H1 (cell line): ENCODE measurements at regions not wholly inside any gene's neighbourhood (a gene's known extent, or its start where the extent isn't known, plus 50 kb on each side); places are given as distances from the start of the nearest gene placed in this dataset.

Source experiments
- CTCF ChIA-PET: fragments of 300-600 bp; sonication (Branson Sonifier 250); formaldehyde crosslinking; loops from one replicate; lab custom pipeline; 2021; ENCODE audit not compliant: partially characterized antibody; lab: Charles Lee
- POLR2A ChIA-PET: fragments of 300-600 bp; sonication (Branson Sonifier 250); formaldehyde crosslinking; loops from one replicate; lab custom pipeline; 2021; ENCODE audit warnings: inconsistent platforms; ENCODE audit not compliant: partially characterized antibody; lab: Charles Lee
- DNase-seq, 2 experiments: peaks; one replicate each; pipeline versions ENCODE4 v3.0.0 to v3.0.0-alpha.2; 2010 to 2022; ENCODE audit warnings: low spot score in 2 of 2, low read depth in 1 of 2, mixed read lengths in 1 of 2
- FAIRE-seq: peaks from 2 replicates; lab custom pipeline; 2011; peaks lifted over from hg19 to GRCh38; lab: Jason Lieb, UNC
- H2AFZ ChIP-seq: 2 replicates; pipeline ENCODE4 v1.8.1; 2012; ENCODE audit warnings: low read length, inconsistent platforms
- H2AK5ac ChIP-seq: 2 replicates; pipeline ENCODE4 v1.6.1; 2013; ENCODE audit warnings: low read depth, low read length
- H2BK120ac ChIP-seq: replicated peaks from 2 replicates; pipeline ENCODE3; 2013; ENCODE audit warnings: low read depth, low read length, inconsistent platforms
- H2BK12ac ChIP-seq: 2 replicates; pipeline ENCODE4 v1.6.1; 2013; ENCODE audit warnings: low read depth, low read length
- H2BK15ac ChIP-seq: 2 replicates; pipeline ENCODE4 v1.6.1; 2013; ENCODE audit warnings: low read length
- H2BK20ac ChIP-seq: 2 replicates; pipeline ENCODE4 v1.6.1; 2013; ENCODE audit warnings: low read length
- H2BK5ac ChIP-seq: 2 replicates; pipeline ENCODE4 v1.6.1; 2013; ENCODE audit warnings: low read depth, low read length
- H3K14ac ChIP-seq: 2 replicates; pipeline ENCODE4 v1.6.1; 2013; ENCODE audit warnings: inconsistent platforms; ENCODE audit not compliant: insufficient read length
- H3K18ac ChIP-seq: 2 replicates; pipeline ENCODE4 v1.6.1; 2013; ENCODE audit warnings: low read length; ENCODE audit errors: extremely low read depth
- H3K23ac ChIP-seq: 2 replicates; pipeline ENCODE4 v1.6.1; 2013; ENCODE audit warnings: inconsistent platforms; ENCODE audit not compliant: insufficient read length
- H3K23me2 ChIP-seq: 2 replicates; pipeline ENCODE4 v1.6.1; 2013; ENCODE audit warnings: low read depth, low read length
- H3K27ac ChIP-seq: 2 replicates; pipeline ENCODE4 v1.6.1; 2011; ENCODE audit warnings: low read depth, low read length, inconsistent platforms
- H3K27me3 ChIP-seq, 4 experiments: replicated peaks in 1 of 4; 1 replicate in 1 of 4; 2 replicates in 3 of 4; pipeline versions ENCODE4 v1.6.1 to v1.8.1; 2011 to 2013; ENCODE audit warnings: low read length in 3 of 4, mild to moderate bottlenecking in 3 of 4, inconsistent platforms in 2 of 4, mixed read lengths in 2 of 4, moderate library complexity in 1 of 4; ENCODE audit not compliant: control insufficient read depth in 3 of 4, insufficient read depth in 3 of 4; ENCODE audit errors: extremely low read depth in 1 of 4
- H3K36me3 ChIP-seq, 4 experiments: 2 replicates each; pipeline versions ENCODE4 v1.6.1 to v1.8.1; 2011 to 2013; ENCODE audit warnings: mild to moderate bottlenecking in 4 of 4, low read length in 3 of 4, moderate library complexity in 2 of 4, control low read depth in 1 of 4, inconsistent platforms in 1 of 4; ENCODE audit not compliant: insufficient read depth in 4 of 4, control insufficient read depth in 2 of 4
- H3K4ac ChIP-seq: replicated peaks from 2 replicates; pipeline ENCODE3; 2013; ENCODE audit warnings: low read length, low read depth, mixed read lengths, inconsistent platforms; ENCODE audit not compliant: insufficient read length
- H3K4me1 ChIP-seq, 4 experiments: replicated peaks in 1 of 4; 1 replicate in 1 of 4; 2 replicates in 3 of 4; pipeline versions ENCODE4 v1.6.1 to v1.8.1; 2011 to 2013; ENCODE audit warnings: low read length in 3 of 4, inconsistent platforms in 2 of 4, mixed read lengths in 1 of 4; ENCODE audit not compliant: insufficient read depth in 4 of 4, control insufficient read depth in 3 of 4
- H3K4me2 ChIP-seq, 2 experiments: 2 replicates each; pipeline versions ENCODE4 v1.6.1 to v1.8.1; 2011 to 2013; ENCODE audit warnings: low read depth in 2 of 2, low read length in 2 of 2, control low read depth in 1 of 2, inconsistent platforms in 1 of 2, mild to moderate bottlenecking in 1 of 2; ENCODE audit not compliant: insufficient read depth in 1 of 2
- H3K4me3 ChIP-seq, 4 experiments: fragments of 200-600, 300-600 bp in 1 of 4; sonication (generic), shearing (Covaris generic), sonication (Bioruptor Twin) in 1 of 4; 2 replicates each; pipeline versions ENCODE4 v1.5.1 to v1.8.1; 2011 to 2016; ENCODE audit warnings: low read length in 4 of 4, low read depth in 3 of 4, control low read depth in 2 of 4, inconsistent platforms in 2 of 4, mild to moderate bottlenecking in 2 of 4, mixed read lengths in 1 of 4, moderate library complexity in 1 of 4; ENCODE audit not compliant: insufficient read depth in 2 of 4; ENCODE audit errors: extremely low read depth in 1 of 4
- H3K56ac ChIP-seq: replicated peaks from 2 replicates; pipeline ENCODE3; 2013; ENCODE audit warnings: low read depth, mild to moderate bottlenecking, mixed read lengths, low read length, inconsistent platforms; ENCODE audit not compliant: insufficient read length
- H3K79me1 ChIP-seq: 2 replicates; pipeline ENCODE4 v1.6.1; 2013; ENCODE audit warnings: low read depth, low read length, control low read depth
- H3K79me2 ChIP-seq, 2 experiments: 2 replicates each; pipeline versions ENCODE4 v1.6.1 to v1.8.1; 2012 to 2013; ENCODE audit warnings: low read length in 2 of 2, mild to moderate bottlenecking in 2 of 2, inconsistent platforms in 1 of 2; ENCODE audit not compliant: insufficient read depth in 2 of 2, control insufficient read depth in 1 of 2
- H3K9ac ChIP-seq, 4 experiments: replicated peaks in 1 of 4; 1 replicate in 1 of 4; 2 replicates in 3 of 4; pipeline versions ENCODE4 v1.6.1 to v1.8.1; 2011 to 2013; ENCODE audit warnings: low read depth in 3 of 4, low read length in 3 of 4, control low read depth in 2 of 4, mild to moderate bottlenecking in 2 of 4, moderate library complexity in 2 of 4, inconsistent platforms in 1 of 4; ENCODE audit errors: extremely low read depth in 1 of 4
- H3K9me3 ChIP-seq, 2 experiments: 2 replicates each; pipeline versions ENCODE4 v1.6.1 to v1.8.1; 2012 to 2013; ENCODE audit warnings: mild to moderate bottlenecking in 2 of 2, moderate library complexity in 2 of 2, control low read depth in 1 of 2, inconsistent platforms in 1 of 2, low read depth in 1 of 2, low read length in 1 of 2, mixed read lengths in 1 of 2; ENCODE audit not compliant: insufficient read depth in 2 of 2
- H4K20me1 ChIP-seq, 2 experiments: replicated peaks in 1 of 2; 2 replicates each; pipeline versions ENCODE3 to v1.8.1; 2011 to 2013; ENCODE audit warnings: inconsistent platforms in 2 of 2, low read length in 2 of 2, mild to moderate bottlenecking in 1 of 2; ENCODE audit not compliant: insufficient read depth in 2 of 2, control insufficient read depth in 1 of 2
- H4K5ac ChIP-seq: 2 replicates; pipeline ENCODE4 v1.6.1; 2013; ENCODE audit warnings: low read length, low read depth, mixed read lengths, inconsistent platforms; ENCODE audit not compliant: insufficient read length
- H4K8ac ChIP-seq: 2 replicates; pipeline ENCODE4 v1.8.0; 2013; ENCODE audit warnings: mild to moderate bottlenecking, moderate library complexity, low read length, inconsistent platforms; ENCODE audit not compliant: insufficient read depth; ENCODE audit errors: extremely low read depth
- H4K91ac ChIP-seq: replicated peaks from 2 replicates; pipeline ENCODE3; 2013; ENCODE audit warnings: low read length, mixed read lengths, inconsistent platforms; ENCODE audit not compliant: insufficient read length
- BACH1 ChIP-seq: IDR thresholded peaks from 2 replicates; pipeline ENCODE4 v1.6.1; 2012; ENCODE audit warnings: low read length, improper control_type of control experiment
- CREB1 ChIP-seq: IDR thresholded peaks from 2 replicates; pipeline ENCODE4 v1.6.1; 2012; ENCODE audit warnings: inconsistent platforms
- EP300 ChIP-seq, 2 experiments: IDR thresholded peaks; 1 replicate in 1 of 2; 2 replicates in 1 of 2; pipeline ENCODE4 v1.6.1; 2011 to 2012; ENCODE audit warnings: low read depth in 2 of 2, low read length in 2 of 2, mild to moderate bottlenecking in 2 of 2, borderline replicate concordance in 1 of 2, inconsistent platforms in 1 of 2, moderate library complexity in 1 of 2
- GABPA ChIP-seq: IDR thresholded peaks from 2 replicates; pipeline ENCODE4 v1.6.1; 2011; ENCODE audit warnings: mild to moderate bottlenecking, low read length, moderate library complexity, borderline replicate concordance; ENCODE audit not compliant: insufficient read depth
- NANOG ChIP-seq: IDR thresholded peaks from 2 replicates; pipeline ENCODE4 v1.6.1; 2011; ENCODE audit warnings: low read length, low read depth, mild to moderate bottlenecking, inconsistent platforms; ENCODE audit not compliant: insufficient read depth, poor library complexity, severe bottlenecking
- POLR2A ChIP-seq, 2 experiments: IDR thresholded peaks; 1 replicate in 1 of 2; 2 replicates in 1 of 2; pipeline ENCODE4 v1.6.1; 2011; ENCODE audit warnings: low read depth in 2 of 2, low read length in 2 of 2, mild to moderate bottlenecking in 2 of 2; ENCODE audit errors: control extremely low read depth in 1 of 2
- RNF2 ChIP-seq: fragments of 200-900, 300-1000 bp; sonication (generic); IDR thresholded peaks from 2 replicates; pipeline ENCODE4 v1.7.1; 2016; ENCODE audit warnings: borderline replicate concordance, low read depth, mild to moderate bottlenecking, antibody characterized with exemption, low read length; ENCODE audit not compliant: poor library complexity, severe bottlenecking; ENCODE audit errors: missing control alignments
- SAP30 ChIP-seq: fragments of 300-600 bp; sonication (generic); IDR thresholded peaks from 2 replicates; pipeline ENCODE4 v1.7.1; 2012; ENCODE audit warnings: low read length, moderate library complexity, mild to moderate bottlenecking, inconsistent platforms; ENCODE audit not compliant: insufficient read depth, insufficient replicate concordance
- TAF7 ChIP-seq: optimal IDR thresholded peaks from 2 replicates; pipeline ENCODE3; 2011; ENCODE audit warnings: low read depth, mild to moderate bottlenecking, inconsistent platforms, low read length, moderate library complexity, borderline replicate concordance
- TEAD4 ChIP-seq: IDR thresholded peaks from 2 replicates; pipeline ENCODE4 v1.6.1; 2012; ENCODE audit warnings: low read depth, low read length, inconsistent platforms, mixed read lengths
- WGBS, 2 experiments: shearing (Covaris generic) in 1 of 2; methylation state at CpG; one replicate each; pipeline versions ENCODE4 v1.1.6 to v1.1.7; 2013 to 2015; ENCODE audit warnings: low lambda C conversion rate in 2 of 2, mixed read lengths in 2 of 2, inconsistent platforms in 1 of 2, low coverage in 1 of 2, missing lambda C conversion rate in 1 of 2; ENCODE audit not compliant: insufficient replicate concordance in 2 of 2, insufficient coverage in 1 of 2, insufficient read length in 1 of 2; ENCODE audit errors: extremely low coverage in 1 of 2, missing lambda C conversion rate in 1 of 2; 5-methylcytosine and 5-hydroxymethylcytosine counted together

DNA sequence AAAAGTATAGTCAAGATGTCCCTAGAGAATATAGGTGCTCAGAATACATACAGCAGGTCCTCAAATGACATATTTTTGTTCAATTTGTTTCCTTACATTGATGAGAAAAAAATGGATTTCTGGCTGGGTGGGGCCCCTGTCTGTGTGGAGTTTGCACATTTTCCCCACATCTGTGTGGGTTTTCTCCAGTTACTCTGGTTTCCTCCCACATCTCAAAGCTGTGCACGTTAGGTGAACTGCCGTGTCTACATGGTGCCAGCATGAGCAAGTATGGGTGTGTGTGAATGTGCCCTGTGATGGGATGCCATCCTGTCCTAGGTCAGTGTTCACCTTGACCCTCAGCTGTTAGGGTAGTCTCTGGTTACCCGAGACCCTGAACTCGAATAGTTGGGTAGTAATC, 289.1 kb downstream of the GRIN2B start:
- Histone ChIP-seq H3K9ac (no peak overlapping the region), H4K91ac (no peak overlapping the region), H2BK120ac (no peak overlapping the region), H2BK12ac (no peak overlapping the region), H3K9me3 (no peaks in the 10 kb centered on the region), H3K56ac (no peak overlapping the region), H3K4me3 (no peak overlapping the region), H2BK20ac (no peak overlapping the region), H3K27ac (no peak overlapping the region), H4K5ac (no peak overlapping the region), H2AK5ac (no peak overlapping the region), H2BK15ac (no peak overlapping the region), H3K79me1 (no peaks in the 10 kb centered on the region), H3K4me1 (no peaks in the 10 kb centered on the region), H4K20me1 (no peaks in the 10 kb centered on the region), H3K4ac (no peak overlapping the region), H2BK5ac (no peak overlapping the region), H3K79me2 (no peaks in the 10 kb centered on the region), H3K27me3 (no peaks in the 10 kb centered on the region; a peak in 1 of 7 replicates), H2AFZ (no peak overlapping the region), H3K23me2 (peaks cover 2% of the 10 kb centered on the region; the same call in 1 of the 2 replicates), H3K4me2 (no peak overlapping the region), H3K14ac (no peak overlapping the region), H4K8ac (no peak overlapping the region), H3K18ac (no peak overlapping the region), H3K36me3 (no peaks in the 10 kb centered on the region), H3K23ac (no peak overlapping the region)
- DNase-seq (no peak), FAIRE-seq (no peak)
- WGBS, 2 experiments, result 97% methylated on average over 4 of the region's 4 CpGs; no CpG with 5 or more reads in 1 of the 2 experiments
- POLR2A ChIA-PET, result no interaction called here
- CTCF ChIA-PET, result interaction anchor here (1.1 to 1.8 kb wide), 2 partner anchors 31 to 437 kb away, joined by 3 to 6 read pairs; no protein-coding TSS in a partner anchor
- TF ChIP-seq POLR2A (IDR thresholded peaks at IDR 0.05; ENCODE audit: control extremely low read depth in 1 of 2, low read depth in 2 of 2, low read length in 2 of 2) (no peak), GABPA (no peak), EP300 (IDR thresholded peaks at IDR 0.05; ENCODE audit: borderline replicate concordance in 1 of 2, low read depth in 2 of 2, low read length in 2 of 2) (no peak), TAF7 (no peak), CREB1 (no peak), TEAD4 (no peak), NANOG (no peak), RNF2 (no peak), BACH1 (no peak), SAP30 (no peak)
